DOHH2 (cell line): ENCODE measurements at regions not wholly inside any gene's neighbourhood (a gene's known extent, or its start where the extent isn't known, plus 50 kb on each side); places are given as distances from the start of the nearest gene placed in this dataset.

ENCODE experiments used
- EZH2phosphoT487 ChIP-seq: fragments of 200-600 bp; sonication (generic); IDR thresholded peaks from 2 replicates; pipeline ENCODE4 v1.6.1; 2017; ENCODE audit warnings: borderline replicate concordance, mild to moderate bottlenecking, antibody characterized with exemption, low read length, moderate library complexity, mixed read lengths
- TF ChIP-seq, protein P1 (sequence below): fragments of 200-600 bp; sonication (generic); IDR thresholded peaks from one replicate; pipeline ENCODE4 v1.5.1; 2014; ENCODE audit warnings: antibody characterized with exemption, mild to moderate bottlenecking, low read depth, low read length; ENCODE audit not compliant: poor library complexity, severe bottlenecking

DNA sequence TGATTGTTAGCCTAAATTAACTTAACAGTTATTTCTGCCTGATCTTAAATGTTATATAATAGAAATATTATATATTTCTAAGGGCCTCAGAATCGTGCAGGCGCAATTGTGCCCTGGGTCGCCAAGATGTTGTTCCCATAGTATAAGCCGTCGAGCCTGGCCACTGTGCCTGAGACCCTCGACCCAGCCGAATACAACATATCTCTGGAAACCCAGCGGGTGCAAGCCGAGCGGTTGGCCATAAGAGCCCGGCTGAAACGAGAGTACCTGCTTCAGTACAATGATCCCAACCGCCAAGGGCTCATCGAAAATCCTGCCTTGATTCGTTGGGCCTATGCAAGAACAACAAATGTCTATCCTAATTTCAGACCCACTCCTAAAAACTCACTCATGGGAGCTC is 549.8 kb downstream of the KCTD8 start:
- TF ChIP-seq, protein P1, sequence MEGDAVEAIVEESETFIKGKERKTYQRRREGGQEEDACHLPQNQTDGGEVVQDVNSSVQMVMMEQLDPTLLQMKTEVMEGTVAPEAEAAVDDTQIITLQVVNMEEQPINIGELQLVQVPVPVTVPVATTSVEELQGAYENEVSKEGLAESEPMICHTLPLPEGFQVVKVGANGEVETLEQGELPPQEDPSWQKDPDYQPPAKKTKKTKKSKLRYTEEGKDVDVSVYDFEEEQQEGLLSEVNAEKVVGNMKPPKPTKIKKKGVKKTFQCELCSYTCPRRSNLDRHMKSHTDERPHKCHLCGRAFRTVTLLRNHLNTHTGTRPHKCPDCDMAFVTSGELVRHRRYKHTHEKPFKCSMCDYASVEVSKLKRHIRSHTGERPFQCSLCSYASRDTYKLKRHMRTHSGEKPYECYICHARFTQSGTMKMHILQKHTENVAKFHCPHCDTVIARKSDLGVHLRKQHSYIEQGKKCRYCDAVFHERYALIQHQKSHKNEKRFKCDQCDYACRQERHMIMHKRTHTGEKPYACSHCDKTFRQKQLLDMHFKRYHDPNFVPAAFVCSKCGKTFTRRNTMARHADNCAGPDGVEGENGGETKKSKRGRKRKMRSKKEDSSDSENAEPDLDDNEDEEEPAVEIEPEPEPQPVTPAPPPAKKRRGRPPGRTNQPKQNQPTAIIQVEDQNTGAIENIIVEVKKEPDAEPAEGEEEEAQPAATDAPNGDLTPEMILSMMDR, result no peak
- no peak for TF ChIP-seq EZH2phosphoT487
